ENCODE measurements at regions not wholly inside any gene's neighbourhood (a gene's known extent, or its start where the extent isn't known, plus 50 kb on each side); places are given as distances from the start of the nearest gene placed in this dataset.

DNA sequence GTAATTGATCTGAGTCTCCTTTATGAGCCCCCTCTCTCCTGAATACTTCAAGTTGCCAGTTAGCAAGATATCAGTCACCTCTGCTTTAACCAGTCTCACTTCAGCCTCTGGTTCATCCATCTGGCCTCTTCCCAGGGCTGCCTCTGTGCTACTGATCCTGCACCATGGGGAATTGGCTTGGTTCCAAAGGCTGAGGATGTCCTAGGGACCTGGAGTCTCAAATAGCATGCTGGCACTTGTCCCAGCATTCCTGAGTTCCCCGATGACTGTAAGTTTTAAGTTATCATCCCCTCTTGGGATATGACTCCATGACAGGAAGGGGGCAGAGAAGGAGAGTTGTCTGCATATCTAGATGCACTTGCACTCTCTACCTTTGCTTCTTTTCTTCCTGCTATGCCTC is 252.0 kb downstream of the PTBP2 start:
- intact Hi-C loops (cut with DNase I; ENCODE audit: low total_unique reads), result no loop called here
- no peak for DNase-seq
- Histone ChIP-seq H3K27ac (no peak overlapping the region), H3K36me3 (no peaks in the 10 kb centered on the region), H3K9me3 (no peaks in the 10 kb centered on the region), H3K27me3 (replicated peaks in 1 of 7) (peaks cover 0 to 6% (median 0%) of the 10 kb centered on the region in 7 donors), H3K4me3 (no peak overlapping the region), H3K4me1 (no peaks in the 10 kb centered on the region)
- TF ChIP-seq, protein P1, sequence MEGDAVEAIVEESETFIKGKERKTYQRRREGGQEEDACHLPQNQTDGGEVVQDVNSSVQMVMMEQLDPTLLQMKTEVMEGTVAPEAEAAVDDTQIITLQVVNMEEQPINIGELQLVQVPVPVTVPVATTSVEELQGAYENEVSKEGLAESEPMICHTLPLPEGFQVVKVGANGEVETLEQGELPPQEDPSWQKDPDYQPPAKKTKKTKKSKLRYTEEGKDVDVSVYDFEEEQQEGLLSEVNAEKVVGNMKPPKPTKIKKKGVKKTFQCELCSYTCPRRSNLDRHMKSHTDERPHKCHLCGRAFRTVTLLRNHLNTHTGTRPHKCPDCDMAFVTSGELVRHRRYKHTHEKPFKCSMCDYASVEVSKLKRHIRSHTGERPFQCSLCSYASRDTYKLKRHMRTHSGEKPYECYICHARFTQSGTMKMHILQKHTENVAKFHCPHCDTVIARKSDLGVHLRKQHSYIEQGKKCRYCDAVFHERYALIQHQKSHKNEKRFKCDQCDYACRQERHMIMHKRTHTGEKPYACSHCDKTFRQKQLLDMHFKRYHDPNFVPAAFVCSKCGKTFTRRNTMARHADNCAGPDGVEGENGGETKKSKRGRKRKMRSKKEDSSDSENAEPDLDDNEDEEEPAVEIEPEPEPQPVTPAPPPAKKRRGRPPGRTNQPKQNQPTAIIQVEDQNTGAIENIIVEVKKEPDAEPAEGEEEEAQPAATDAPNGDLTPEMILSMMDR (IDR thresholded peaks at IDR 0.05 in 8 of 11, conservative IDR thresholded peaks at IDR 0.05 in 3 of 11), result no peak
- 56 to 74% (median 69%) methylated on average over 1 of the region's 1 CpG for WGBS, 5 donors

DNA sequence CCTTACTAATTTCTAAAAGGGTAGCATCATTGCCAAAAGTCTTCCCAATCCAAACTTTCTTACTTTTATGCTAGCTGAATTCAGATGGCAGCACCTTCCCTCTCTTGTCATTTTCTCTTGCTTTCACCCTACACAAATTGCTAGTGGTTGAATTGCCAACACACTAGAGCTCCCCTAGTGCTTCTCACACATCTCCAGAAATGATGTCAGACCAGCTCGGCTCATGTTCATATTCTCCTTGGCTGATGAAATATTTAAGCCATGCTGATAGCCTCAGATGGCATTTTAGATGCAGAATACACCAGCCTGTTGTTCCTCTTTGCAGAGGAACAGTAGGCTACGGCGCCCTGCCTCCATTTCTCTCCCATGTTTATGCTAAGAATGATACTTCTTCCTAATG is 256.9 kb downstream of the PTBP2 start:
- no peak overlapping the region for H3K4me3 ChIP-seq
- no peaks in the 10 kb centered on the region for H3K9me3 ChIP-seq
- no peak for TF ChIP-seq POLR2AphosphoS5 (IDR thresholded peaks at IDR 0.05)
- TF ChIP-seq POLR2A (IDR thresholded peaks at IDR 0.05), result no peak
- TF ChIP-seq, protein P1 (IDR thresholded peaks at IDR 0.05 in 8 of 11, conservative IDR thresholded peaks at IDR 0.05 in 3 of 11), result no peak
- intact Hi-C loops (cut with DNase I; ENCODE audit: low total_unique reads), result no loop called here
- no peak for DNase-seq
- H3K27me3 ChIP-seq (replicated peaks in 1 of 7), result peaks cover 0 to 4% (median 0%) of the 10 kb centered on the region in 7 donors
- H3K27ac ChIP-seq, result no peak overlapping the region
- H3K36me3 ChIP-seq, result no peaks in the 10 kb centered on the region
- H3K4me1 ChIP-seq, result no peaks in the 10 kb centered on the region
- 91 to 95% (median 92%) methylated on average over 3 of the region's 3 CpGs for WGBS, 5 donors

GRCh38 chr1:96978901-96979300 is 257.3 kb downstream of the PTBP2 start:
- Histone ChIP-seq H3K4me3 (no peak overlapping the region), H3K27me3 (replicated peaks in 1 of 7) (no peaks in the 10 kb centered on the region), H3K27ac (no peak overlapping the region), H3K36me3 (no peaks in the 10 kb centered on the region), H3K4me1 (no peaks in the 10 kb centered on the region), H3K9me3 (no peaks in the 10 kb centered on the region)
- 65 to 78% (median 72%) methylated on average over 4 of the region's 4 CpGs for WGBS, 5 donors
- DNase-seq, result no peak
- TF ChIP-seq, protein P1 (IDR thresholded peaks at IDR 0.05 in 8 of 11, conservative IDR thresholded peaks at IDR 0.05 in 3 of 11), result no peak
- TF ChIP-seq POLR2AphosphoS5 (IDR thresholded peaks at IDR 0.05) (no peak), POLR2A (IDR thresholded peaks at IDR 0.05) (no peak)
- intact Hi-C loops (cut with DNase I; ENCODE audit: low total_unique reads), result no loop called here

DNA sequence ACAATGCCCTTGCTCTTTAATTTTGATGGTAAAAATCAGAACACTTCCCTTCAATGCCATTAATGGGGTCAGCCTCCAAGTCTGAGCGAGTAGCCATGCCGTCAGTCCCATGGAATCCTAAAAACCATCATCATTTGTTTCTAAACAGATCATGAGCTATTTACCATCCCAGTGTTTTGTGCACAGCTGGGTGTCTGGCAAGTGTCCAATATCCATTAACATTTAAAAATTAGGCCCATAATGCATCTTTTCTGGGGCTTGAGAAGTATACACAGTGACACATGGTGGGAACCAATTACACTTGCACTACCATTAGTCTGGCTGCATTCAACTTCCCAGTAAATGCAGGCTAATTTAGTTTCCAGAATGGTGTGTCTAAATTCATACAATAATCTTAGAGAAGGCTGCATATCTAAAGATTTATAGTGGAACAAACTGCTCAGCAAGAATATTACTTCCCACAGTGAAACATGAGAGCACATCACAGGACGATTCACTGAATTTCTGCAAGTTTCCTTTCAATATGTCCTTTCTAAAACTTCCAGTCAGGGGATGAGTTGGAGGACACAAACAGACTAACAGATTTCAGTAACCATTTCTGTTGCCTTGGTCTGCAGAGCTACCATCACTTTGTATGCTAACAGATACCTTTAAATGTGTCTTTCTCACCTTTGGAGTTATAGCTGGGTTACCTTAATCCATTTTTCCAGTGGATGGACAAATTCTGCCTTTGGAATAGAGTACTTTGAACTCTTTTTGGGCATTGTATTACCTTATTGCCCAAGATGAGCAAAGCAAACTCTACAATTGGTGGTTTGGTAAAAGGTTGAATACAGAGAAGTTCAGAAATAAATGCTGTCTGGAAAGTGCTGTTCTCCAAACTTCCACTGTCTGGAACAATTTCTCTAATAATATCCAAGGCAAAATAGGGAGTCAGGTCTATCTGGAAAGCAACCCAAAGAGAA is 258.0 kb downstream of the PTBP2 start:
- 72 to 81% (median 77%) methylated on average over 3 of the region's 3 CpGs for WGBS, 5 donors

More for the DNA sequence above, 258.0 kb downstream of the PTBP2 start:
- Histone ChIP-seq H3K4me3 (no peak overlapping the region), H3K27me3 (replicated peaks in 1 of 7) (no peaks in the 10 kb centered on the region), H3K9me3 (no peaks in the 10 kb centered on the region), H3K4me1 (no peaks in the 10 kb centered on the region), H3K36me3 (no peaks in the 10 kb centered on the region), H3K27ac (no peak overlapping the region)
- TF ChIP-seq POLR2A (IDR thresholded peaks at IDR 0.05) (no peak), POLR2AphosphoS5 (IDR thresholded peaks at IDR 0.05) (no peak)
- TF ChIP-seq, protein P1 (IDR thresholded peaks at IDR 0.05 in 8 of 11, conservative IDR thresholded peaks at IDR 0.05 in 3 of 11), result no peak
- intact Hi-C loops (cut with DNase I; ENCODE audit: low total_unique reads), result no loop called here
- DNase-seq, result no peak

Data from spleen (tissue), 11 donors.